ENCODE measurements at regions not wholly inside any gene's neighbourhood (a gene's known extent, or its start where the extent isn't known, plus 50 kb on each side); places are given as distances from the start of the nearest gene placed in this dataset.

GRCh38 chr6:67885081-67886033, 749.7 kb upstream of the ADGRB3 start:
- peaks cover 48% of the 10 kb centered on the region for H3K9me3 ChIP-seq (ENCODE audit: control insufficient read depth, insufficient read depth, low read length)
- H3K27me3 ChIP-seq (ENCODE audit: control insufficient read depth, insufficient read depth, low read length), result no peaks in the 10 kb centered on the region
- TF ChIP-seq CTCF (IDR thresholded peaks at IDR 0.05), result no peak
- Mint-ChIP-seq H3K27ac (no peak overlapping the region), H3K4me3 (no peak overlapping the region), H3K27me3 (ENCODE audit: low read depth in 2 of 2) (no peaks in the 10 kb centered on the region), H3K4me1 (no peaks in the 10 kb centered on the region), H3K36me3 (no peaks in the 10 kb centered on the region), H3K9me3 (peaks cover 11 to 12% of the 10 kb centered on the region in 2 donors)
- H3K27ac ChIP-seq (ENCODE audit: low read length), result no peak overlapping the region
- DNase-seq, result no peak
- no peak for ATAC-seq
- H3K36me3 ChIP-seq (ENCODE audit: control insufficient read depth, insufficient read depth, low read length), result no peaks in the 10 kb centered on the region
- 90% methylated on average over 14 of the region's 14 CpGs for WGBS (ENCODE audit: insufficient coverage)
- no peak overlapping the region for H3K4me3 ChIP-seq (ENCODE audit: low read length)
- no peaks in the 10 kb centered on the region for H3K4me1 ChIP-seq (ENCODE audit: control insufficient read depth, insufficient read depth, low read length)
- intact Hi-C loops (cut with micrococcal nuclease), result no loop called here

DNA sequence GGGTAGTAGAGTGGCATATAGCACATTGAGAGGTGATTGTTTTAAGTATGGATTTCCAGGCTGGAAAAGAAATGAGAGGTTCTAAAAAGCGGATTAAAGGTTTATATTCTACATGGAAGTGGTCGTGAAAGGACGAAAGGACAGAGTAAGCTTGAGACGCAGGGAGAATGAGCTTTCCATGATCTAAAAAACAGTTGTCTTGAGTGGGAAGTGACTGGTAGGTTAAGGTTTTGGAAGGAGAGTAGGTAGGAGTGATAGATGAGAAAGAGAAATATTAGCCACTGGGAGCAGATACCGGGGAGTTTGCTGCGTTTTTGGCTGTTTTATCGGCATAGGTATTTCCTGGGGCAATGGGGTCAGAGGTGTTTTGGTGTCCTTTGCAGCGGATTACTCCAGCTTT, 750.6 kb upstream of the ADGRB3 start:
- ATAC-seq, result no peak
- WGBS (ENCODE audit: insufficient coverage), result 84% methylated on average over 8 of the region's 8 CpGs
- Mint-ChIP-seq H3K36me3 (no peaks in the 10 kb centered on the region), H3K27ac (no peak overlapping the region), H3K9me3 (peaks cover 10 to 12% of the 10 kb centered on the region in 2 donors), H3K4me3 (no peak overlapping the region), H3K27me3 (ENCODE audit: low read depth in 2 of 2) (no peaks in the 10 kb centered on the region), H3K4me1 (no peaks in the 10 kb centered on the region)
- Histone ChIP-seq H3K4me3 (ENCODE audit: low read length) (no peak overlapping the region), H3K9me3 (ENCODE audit: control insufficient read depth, insufficient read depth, low read length) (peaks cover 48% of the 10 kb centered on the region), H3K27ac (ENCODE audit: low read length) (no peak overlapping the region), H3K36me3 (ENCODE audit: control insufficient read depth, insufficient read depth, low read length) (no peaks in the 10 kb centered on the region), H3K4me1 (ENCODE audit: control insufficient read depth, insufficient read depth, low read length) (no peaks in the 10 kb centered on the region), H3K27me3 (ENCODE audit: control insufficient read depth, insufficient read depth, low read length) (no peaks in the 10 kb centered on the region)
- intact Hi-C loops (cut with micrococcal nuclease), result no loop called here
- TF ChIP-seq CTCF (IDR thresholded peaks at IDR 0.05), result no peak
- no peak for DNase-seq

DNA sequence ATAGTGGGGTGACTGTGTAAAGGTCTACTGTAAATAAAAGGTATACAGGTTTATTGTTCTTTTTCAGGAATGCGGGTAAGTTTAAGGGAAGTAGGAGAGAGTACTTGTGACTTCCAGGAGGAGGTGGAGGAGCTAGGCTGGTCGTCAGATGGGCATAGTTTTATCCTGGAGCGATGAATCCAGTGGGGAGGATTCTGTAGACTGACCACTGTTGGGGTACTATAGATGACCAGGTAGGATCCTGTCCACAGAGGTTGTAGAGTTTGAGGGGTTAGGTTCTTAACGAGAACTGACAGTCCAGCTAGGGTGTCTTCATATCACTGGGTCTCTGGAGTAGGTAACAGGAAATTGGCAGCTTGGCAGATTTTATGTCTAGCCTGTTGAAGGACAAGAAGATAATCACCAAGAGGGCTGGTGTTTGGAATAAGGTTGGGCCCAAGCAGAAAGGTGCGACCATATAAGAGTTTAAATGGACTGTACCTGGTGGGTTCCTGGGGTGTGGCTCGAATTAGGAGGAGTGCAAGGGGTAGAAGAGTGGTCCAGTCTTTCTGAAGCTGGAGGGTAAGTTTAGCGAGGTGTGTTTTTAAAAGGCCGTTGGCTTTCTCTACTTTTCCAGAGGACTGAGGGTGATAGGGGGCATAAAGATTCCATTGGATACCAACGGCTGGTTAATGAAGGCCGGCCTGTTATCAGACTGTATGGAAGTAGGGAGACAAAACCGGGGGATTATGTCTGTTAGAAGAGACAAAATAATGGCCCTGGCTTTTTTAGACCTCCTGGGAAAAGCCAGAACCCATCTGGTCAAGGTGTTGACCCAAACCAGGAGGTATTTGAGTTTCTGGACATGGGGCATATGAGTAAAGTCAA, 751.3 kb upstream of the ADGRB3 start:
- 89% methylated on average over 11 of the region's 11 CpGs for WGBS (ENCODE audit: insufficient coverage)

More for the DNA sequence above, 751.3 kb upstream of the ADGRB3 start:
- Histone ChIP-seq H3K36me3 (ENCODE audit: control insufficient read depth, insufficient read depth, low read length) (no peaks in the 10 kb centered on the region), H3K4me3 (ENCODE audit: low read length) (no peak overlapping the region), H3K4me1 (ENCODE audit: control insufficient read depth, insufficient read depth, low read length) (no peaks in the 10 kb centered on the region), H3K27me3 (ENCODE audit: control insufficient read depth, insufficient read depth, low read length) (no peaks in the 10 kb centered on the region), H3K27ac (ENCODE audit: low read length) (no peak overlapping the region), H3K9me3 (ENCODE audit: control insufficient read depth, insufficient read depth, low read length) (peaks cover 48% of the 10 kb centered on the region)
- no peaks in the 10 kb centered on the region for H3K36me3 Mint-ChIP-seq
- no peak for TF ChIP-seq CTCF (IDR thresholded peaks at IDR 0.05)
- intact Hi-C loops (cut with micrococcal nuclease), result no loop called here
- H3K4me1 Mint-ChIP-seq, result no peaks in the 10 kb centered on the region
- DNase-seq, result no peak
- no peak for ATAC-seq
- no peak overlapping the region for H3K4me3 Mint-ChIP-seq
- peaks cover 9 to 12% of the 10 kb centered on the region in 2 donors for H3K9me3 Mint-ChIP-seq
- no peaks in the 10 kb centered on the region for H3K27me3 Mint-ChIP-seq (ENCODE audit: low read depth in 2 of 2)
- H3K27ac Mint-ChIP-seq, result no peak overlapping the region
